Upper lobe of left lung (tissue), 4 donors: ENCODE measurements at regions not wholly inside any gene's neighbourhood (a gene's known extent, or its start where the extent isn't known, plus 50 kb on each side); places are given as distances from the start of the nearest gene placed in this dataset.

Source experiments
- POLR2A ChIP-seq, 4 donors: fragments of 450-650 bp; IDR thresholded peaks; one replicate each; pipeline ENCODE4 v1.5.1; 2016 to 2017; ENCODE audit warnings: antibody characterized with exemption in 4 of 4, mild to moderate bottlenecking in 2 of 4
- TF ChIP-seq, protein P1 (sequence below), 6 experiments: fragments of 450-650 bp in 4 of 6; fragments of 200-600 bp in 2 of 6; sonication (generic) in 2 of 6; IDR thresholded peaks; one replicate each; pipeline ENCODE4 v1.5.1; 2016 to 2019; ENCODE audit warnings: antibody characterized with exemption in 6 of 6

GRCh38 chr7:119096683-119097082, 872.2 kb downstream of the ANKRD7 start:
- TF ChIP-seq POLR2A (IDR thresholded peaks at IDR 0.05): no peak
- TF ChIP-seq, protein P1, sequence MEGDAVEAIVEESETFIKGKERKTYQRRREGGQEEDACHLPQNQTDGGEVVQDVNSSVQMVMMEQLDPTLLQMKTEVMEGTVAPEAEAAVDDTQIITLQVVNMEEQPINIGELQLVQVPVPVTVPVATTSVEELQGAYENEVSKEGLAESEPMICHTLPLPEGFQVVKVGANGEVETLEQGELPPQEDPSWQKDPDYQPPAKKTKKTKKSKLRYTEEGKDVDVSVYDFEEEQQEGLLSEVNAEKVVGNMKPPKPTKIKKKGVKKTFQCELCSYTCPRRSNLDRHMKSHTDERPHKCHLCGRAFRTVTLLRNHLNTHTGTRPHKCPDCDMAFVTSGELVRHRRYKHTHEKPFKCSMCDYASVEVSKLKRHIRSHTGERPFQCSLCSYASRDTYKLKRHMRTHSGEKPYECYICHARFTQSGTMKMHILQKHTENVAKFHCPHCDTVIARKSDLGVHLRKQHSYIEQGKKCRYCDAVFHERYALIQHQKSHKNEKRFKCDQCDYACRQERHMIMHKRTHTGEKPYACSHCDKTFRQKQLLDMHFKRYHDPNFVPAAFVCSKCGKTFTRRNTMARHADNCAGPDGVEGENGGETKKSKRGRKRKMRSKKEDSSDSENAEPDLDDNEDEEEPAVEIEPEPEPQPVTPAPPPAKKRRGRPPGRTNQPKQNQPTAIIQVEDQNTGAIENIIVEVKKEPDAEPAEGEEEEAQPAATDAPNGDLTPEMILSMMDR (IDR thresholded peaks at IDR 0.05): no peak
